CD4-positive, alpha-beta T cell (primary cell): ENCODE measurements at regions not wholly inside any gene's neighbourhood (a gene's known extent, or its start where the extent isn't known, plus 50 kb on each side); places are given as distances from the start of the nearest gene placed in this dataset.

Experiments used
- ATAC-seq: fragments of 200-7000 bp; cut with Tn5 transposase; one replicate; pipeline ENCODE4 v1.10.0; 2022; ENCODE audit warnings: mild to moderate bottlenecking; ENCODE audit not compliant: poor library complexity
- CTCF ChIA-PET: fragments of 350-600 bp; sonication (Branson Sonifier 250); formaldehyde crosslinking; loops from one replicate; lab custom pipeline; 2021; ENCODE audit warnings: antibody characterized with exemption, inconsistent platforms; lab: Charles Lee
- POLR2A ChIA-PET: fragments of 350-600 bp; sonication (Branson Sonifier 250); formaldehyde crosslinking; loops from one replicate; lab custom pipeline; 2021; ENCODE audit warnings: antibody characterized with exemption, inconsistent platforms; lab: Charles Lee
- DNase-seq, 14 experiments: peaks; one replicate each; pipeline ENCODE4 v3.0.0-alpha.2; 2013 to 2020; ENCODE audit warnings: mixed read lengths in 2 of 14
- H3K27ac ChIP-seq, 2 donors: one replicate each; pipeline versions ENCODE4 v1.5.1 to v1.7.0; 2013; ENCODE audit warnings: low read length in 2 of 2, low read depth in 1 of 2, mild to moderate bottlenecking in 1 of 2
- H3K27me3 ChIP-seq, 2 experiments: 1 replicate in 1 of 2; 2 replicates in 1 of 2; pipeline versions ENCODE4 v1.6.1 to v1.7.0; 2013; ENCODE audit warnings: low read length in 2 of 2, control low read depth in 1 of 2, mild to moderate bottlenecking in 1 of 2, moderate library complexity in 1 of 2; ENCODE audit not compliant: insufficient read depth in 2 of 2, control insufficient read depth in 1 of 2
- H3K36me3 ChIP-seq: one replicate; pipeline ENCODE4 v1.6.1; 2013; ENCODE audit warnings: low read length, control low read depth; ENCODE audit not compliant: insufficient read depth
- H3K4me1 ChIP-seq: one replicate; pipeline ENCODE4 v1.6.1; 2013; ENCODE audit warnings: low read length, control low read depth; ENCODE audit not compliant: insufficient read depth
- H3K4me3 ChIP-seq: one replicate; pipeline ENCODE4 v1.5.1; 2013; ENCODE audit warnings: mild to moderate bottlenecking, low read length, moderate library complexity
- H3K9me3 ChIP-seq, 2 experiments: 1 replicate in 1 of 2; 2 replicates in 1 of 2; pipeline versions ENCODE4 v1.6.1 to v1.7.0; 2013; ENCODE audit warnings: low read length in 2 of 2, mild to moderate bottlenecking in 2 of 2, control low read depth in 1 of 2, moderate library complexity in 1 of 2; ENCODE audit not compliant: control insufficient read depth in 1 of 2, insufficient read depth in 1 of 2
- H3K27ac Mint-ChIP-seq: one replicate; pipeline ENCODE4 v1.8.0; 2020; ENCODE audit warnings: mixed read lengths
- H3K27me3 Mint-ChIP-seq: one replicate; pipeline ENCODE4 v1.8.0; 2021; ENCODE audit warnings: mixed read lengths
- H3K36me3 Mint-ChIP-seq: one replicate; pipeline ENCODE4 v1.8.0; 2021; ENCODE audit warnings: low read depth, mixed read lengths
- H3K4me1 Mint-ChIP-seq: one replicate; pipeline ENCODE4 v1.8.0; 2021; ENCODE audit warnings: low read depth, mixed read lengths
- H3K4me3 Mint-ChIP-seq: one replicate; pipeline ENCODE4 v1.8.0; 2020; ENCODE audit warnings: mild to moderate bottlenecking, mixed read lengths
- H3K9me3 Mint-ChIP-seq: one replicate; pipeline ENCODE4 v1.8.0; 2020; ENCODE audit warnings: mixed read lengths
- intact Hi-C, 2 experiments: fragments of 100-400 bp; cut with DNase I in 1 of 2; cut with micrococcal nuclease in 1 of 2; formaldehyde crosslinking; loops; one replicate each; pipeline versions ENCODE4 v1.15.1 to v1.9.0; 2023 to 2025; cut with DNase I, micrococcal nuclease
- TF ChIP-seq, protein P1 (sequence below): fragments of 200-600 bp; IDR thresholded peaks from one replicate; pipeline ENCODE4 v1.8.0; 2022; ENCODE audit warnings: antibody characterized with exemption, mild to moderate bottlenecking

GRCh38 chr4:159770401-159770800 is 667.5 kb downstream of the RAPGEF2 start:
- peaks cover 3% of the 10 kb centered on the region for H3K9me3 Mint-ChIP-seq
- H3K27me3 Mint-ChIP-seq = no peaks in the 10 kb centered on the region
- H3K36me3 ChIP-seq = no peaks in the 10 kb centered on the region
- no peak overlapping the region for H3K27ac ChIP-seq
- DNase-seq (no peak), ATAC-seq (no peak)
- no peaks in the 10 kb centered on the region for H3K4me1 Mint-ChIP-seq
- TF ChIP-seq, protein P1, sequence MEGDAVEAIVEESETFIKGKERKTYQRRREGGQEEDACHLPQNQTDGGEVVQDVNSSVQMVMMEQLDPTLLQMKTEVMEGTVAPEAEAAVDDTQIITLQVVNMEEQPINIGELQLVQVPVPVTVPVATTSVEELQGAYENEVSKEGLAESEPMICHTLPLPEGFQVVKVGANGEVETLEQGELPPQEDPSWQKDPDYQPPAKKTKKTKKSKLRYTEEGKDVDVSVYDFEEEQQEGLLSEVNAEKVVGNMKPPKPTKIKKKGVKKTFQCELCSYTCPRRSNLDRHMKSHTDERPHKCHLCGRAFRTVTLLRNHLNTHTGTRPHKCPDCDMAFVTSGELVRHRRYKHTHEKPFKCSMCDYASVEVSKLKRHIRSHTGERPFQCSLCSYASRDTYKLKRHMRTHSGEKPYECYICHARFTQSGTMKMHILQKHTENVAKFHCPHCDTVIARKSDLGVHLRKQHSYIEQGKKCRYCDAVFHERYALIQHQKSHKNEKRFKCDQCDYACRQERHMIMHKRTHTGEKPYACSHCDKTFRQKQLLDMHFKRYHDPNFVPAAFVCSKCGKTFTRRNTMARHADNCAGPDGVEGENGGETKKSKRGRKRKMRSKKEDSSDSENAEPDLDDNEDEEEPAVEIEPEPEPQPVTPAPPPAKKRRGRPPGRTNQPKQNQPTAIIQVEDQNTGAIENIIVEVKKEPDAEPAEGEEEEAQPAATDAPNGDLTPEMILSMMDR = no peak
- CTCF ChIA-PET = no interaction called here
- no peaks in the 10 kb centered on the region for H3K27me3 ChIP-seq
- no peaks in the 10 kb centered on the region for H3K4me1 ChIP-seq
- H3K36me3 Mint-ChIP-seq = no peaks in the 10 kb centered on the region
- H3K27ac Mint-ChIP-seq = no peak overlapping the region
- POLR2A ChIA-PET = no interaction called here
- peaks cover 0 to 5% of the 10 kb centered on the region in 2 experiments for H3K9me3 ChIP-seq
- intact Hi-C loops = no loop called here
- no peak overlapping the region for H3K4me3 Mint-ChIP-seq
- H3K4me3 ChIP-seq = no peak overlapping the region

GRCh38 chr4:159770969-159771368 is 668.1 kb downstream of the RAPGEF2 start:
- intact Hi-C loops = no loop called here
- no peaks in the 10 kb centered on the region for H3K36me3 Mint-ChIP-seq
- Histone ChIP-seq H3K4me1 (no peaks in the 10 kb centered on the region), H3K36me3 (no peaks in the 10 kb centered on the region), H3K9me3 (peaks cover 0 to 5% of the 10 kb centered on the region in 2 experiments), H3K27ac (no peak overlapping the region), H3K4me3 (no peak overlapping the region), H3K27me3 (no peaks in the 10 kb centered on the region)
- POLR2A ChIA-PET = no interaction called here
- no peak overlapping the region for H3K4me3 Mint-ChIP-seq
- TF ChIP-seq, protein P1 = no peak
- CTCF ChIA-PET = no interaction called here
- no peak for DNase-seq
- no peaks in the 10 kb centered on the region for H3K27me3 Mint-ChIP-seq
- peaks cover 3% of the 10 kb centered on the region for H3K9me3 Mint-ChIP-seq
- ATAC-seq = no peak
- H3K4me1 Mint-ChIP-seq = no peaks in the 10 kb centered on the region
- no peak overlapping the region for H3K27ac Mint-ChIP-seq

GRCh38 chr4:159776961-159777360 is 674.1 kb downstream of the RAPGEF2 start:
- H3K27ac ChIP-seq = no peak overlapping the region
- DNase-seq = no peak
- intact Hi-C loops = no loop called here
- H3K36me3 Mint-ChIP-seq = no peaks in the 10 kb centered on the region
- H3K27me3 ChIP-seq = no peaks in the 10 kb centered on the region
- no peak overlapping the region for H3K27ac Mint-ChIP-seq
- ChIA-PET POLR2A (no interaction called here), CTCF (no interaction called here)
- H3K27me3 Mint-ChIP-seq = no peaks in the 10 kb centered on the region
- no peak for ATAC-seq
- TF ChIP-seq, protein P1 = no peak
- peaks cover 3% of the 10 kb centered on the region for H3K9me3 Mint-ChIP-seq
- no peak overlapping the region for H3K4me3 ChIP-seq
- no peaks in the 10 kb centered on the region for H3K36me3 ChIP-seq
- no peaks in the 10 kb centered on the region for H3K4me1 Mint-ChIP-seq
- H3K9me3 ChIP-seq = peaks cover 0 to 8% of the 10 kb centered on the region in 2 experiments
- H3K4me1 ChIP-seq = no peaks in the 10 kb centered on the region
- H3K4me3 Mint-ChIP-seq = no peak overlapping the region
